ENCODE measurements at regions not wholly inside any gene's neighbourhood (a gene's known extent, or its start where the extent isn't known, plus 50 kb on each side); places are given as distances from the start of the nearest gene placed in this dataset.

DNA sequence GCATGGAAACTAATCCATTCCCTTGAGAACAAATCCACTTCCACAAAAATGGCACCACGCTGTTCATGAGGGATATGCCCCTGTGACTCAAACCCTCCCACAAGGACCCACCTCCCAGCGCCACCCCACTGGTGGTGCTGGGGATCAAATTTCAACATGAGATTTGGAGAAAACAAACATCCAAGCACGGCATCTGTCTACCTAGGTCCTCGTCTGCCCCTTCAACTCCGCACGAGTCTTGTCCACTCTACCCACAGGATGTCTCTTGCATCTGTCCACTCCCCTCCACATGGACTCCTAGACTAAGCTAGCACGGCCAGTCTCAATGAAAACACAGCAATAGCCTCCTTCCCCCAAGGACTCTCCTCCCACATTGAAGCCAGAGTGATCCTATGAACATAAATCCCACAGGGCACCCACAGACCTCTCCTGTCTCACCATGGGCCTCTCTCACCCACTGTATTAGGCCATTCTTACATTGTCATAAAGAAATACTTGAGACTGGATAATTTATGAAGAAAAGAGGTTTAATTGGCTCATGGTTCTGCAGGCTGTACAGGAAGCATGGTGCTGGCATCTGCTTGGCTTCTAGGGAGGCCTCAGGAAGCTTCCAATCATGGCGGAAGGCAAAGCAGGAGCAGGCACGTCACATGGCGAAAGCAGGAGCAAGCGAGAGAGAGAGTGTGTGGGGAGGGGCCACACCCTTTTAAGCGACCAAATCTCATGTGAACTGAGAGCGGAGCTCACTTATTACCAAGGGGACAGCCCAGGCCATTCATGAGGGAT lies 101.4 kb downstream of the TOMM20 start:
- intact Hi-C loops (cut with micrococcal nuclease), result no loop called here

DNA sequence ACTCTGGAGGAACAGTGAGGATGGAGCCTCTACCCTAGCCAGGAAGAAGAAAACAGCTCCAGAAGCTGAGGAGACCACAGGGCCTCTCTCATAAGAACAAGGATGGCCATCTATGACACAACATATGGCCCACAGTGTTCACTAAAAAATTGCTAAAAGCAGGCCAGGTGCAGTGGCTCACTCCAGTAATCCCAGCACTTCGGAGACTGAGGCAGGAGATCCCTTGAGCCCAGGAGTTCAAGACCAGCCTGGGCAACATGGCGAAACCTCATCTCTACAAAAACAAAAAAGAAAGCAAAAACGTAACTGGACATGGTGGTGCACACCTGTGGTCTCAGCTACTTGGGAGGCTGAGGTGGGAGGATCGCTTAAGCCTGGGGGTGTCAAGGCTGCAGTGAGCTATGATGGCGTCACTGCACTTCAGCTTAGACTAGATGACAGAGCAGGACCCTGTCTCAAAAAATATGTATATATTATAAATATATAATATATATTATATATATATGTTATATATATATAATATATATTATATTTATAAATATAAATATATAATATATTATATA lies 103.1 kb downstream of the TOMM20 start:
- intact Hi-C loops (cut with micrococcal nuclease), result no loop called here

DNA sequence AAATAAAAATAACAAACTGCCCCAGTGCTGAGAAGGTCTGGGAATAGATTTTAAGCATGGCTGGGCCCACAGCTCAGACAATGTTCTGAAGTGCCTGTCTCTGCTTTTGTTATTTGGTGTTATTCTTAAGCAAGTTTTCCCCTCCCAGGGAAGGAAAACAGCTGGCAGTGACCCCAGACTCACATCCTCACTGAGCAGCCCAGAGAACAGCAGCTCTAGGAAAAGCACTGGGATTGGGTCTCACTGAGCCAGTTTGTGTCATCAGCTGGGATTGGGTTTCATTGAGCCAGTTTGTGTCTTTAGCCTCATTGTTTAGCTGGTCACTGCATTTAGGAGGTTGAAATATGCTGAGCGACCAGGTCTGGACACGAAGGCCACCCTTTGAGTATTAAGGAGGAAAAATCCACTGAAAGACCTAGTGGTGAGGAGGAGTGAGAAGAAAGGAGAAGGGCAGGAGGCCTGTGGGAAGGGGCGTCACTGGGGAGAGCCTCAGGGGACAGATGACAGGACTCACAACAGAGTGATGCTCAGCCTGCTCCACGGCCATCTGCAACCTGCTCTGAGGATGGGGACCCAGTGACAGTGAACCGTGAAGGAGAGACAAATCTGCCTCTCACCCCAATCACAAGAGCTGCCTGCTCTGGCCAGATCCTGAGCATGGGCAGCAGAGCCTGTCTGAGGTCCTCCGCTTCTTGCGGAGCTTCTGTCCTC lies 103.8 kb downstream of the TOMM20 start:
- intact Hi-C loops (cut with micrococcal nuclease), result no loop called here

DNA sequence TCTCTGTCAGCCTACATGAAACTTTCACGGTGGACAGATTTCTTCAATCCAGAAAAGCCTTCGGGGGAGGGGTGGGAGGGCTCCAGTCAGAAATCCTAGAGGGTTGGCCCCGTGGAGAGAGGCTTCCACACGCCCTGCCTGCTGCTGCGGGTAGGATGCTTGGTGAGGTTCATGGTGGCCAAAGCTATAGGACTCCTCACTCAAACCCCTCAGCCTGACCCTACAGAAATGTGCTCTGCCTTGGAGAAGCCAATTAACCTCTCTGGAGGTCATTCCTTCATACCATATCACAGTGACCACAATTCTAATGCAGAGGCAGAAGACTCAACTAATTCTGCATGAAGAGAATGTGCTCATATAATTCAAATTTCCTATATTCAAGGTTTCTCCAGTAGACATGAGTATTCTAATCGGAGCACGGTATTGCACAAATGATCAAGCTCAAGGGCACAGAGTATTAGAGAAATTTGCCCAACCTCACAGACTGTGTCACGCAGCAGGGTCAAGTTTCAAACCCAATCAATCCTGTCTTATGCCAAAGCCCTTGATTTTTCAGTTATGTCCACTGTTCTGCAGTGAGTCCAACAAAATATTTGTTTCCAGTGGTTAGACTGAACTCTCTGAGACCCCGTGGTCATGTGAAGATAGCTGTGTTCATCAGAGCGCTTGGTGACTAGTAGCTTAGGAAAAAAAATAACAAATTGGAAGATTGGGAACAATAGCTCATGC lies 104.8 kb downstream of the TOMM20 start:
- intact Hi-C loops (cut with micrococcal nuclease), result no loop called here

DNA sequence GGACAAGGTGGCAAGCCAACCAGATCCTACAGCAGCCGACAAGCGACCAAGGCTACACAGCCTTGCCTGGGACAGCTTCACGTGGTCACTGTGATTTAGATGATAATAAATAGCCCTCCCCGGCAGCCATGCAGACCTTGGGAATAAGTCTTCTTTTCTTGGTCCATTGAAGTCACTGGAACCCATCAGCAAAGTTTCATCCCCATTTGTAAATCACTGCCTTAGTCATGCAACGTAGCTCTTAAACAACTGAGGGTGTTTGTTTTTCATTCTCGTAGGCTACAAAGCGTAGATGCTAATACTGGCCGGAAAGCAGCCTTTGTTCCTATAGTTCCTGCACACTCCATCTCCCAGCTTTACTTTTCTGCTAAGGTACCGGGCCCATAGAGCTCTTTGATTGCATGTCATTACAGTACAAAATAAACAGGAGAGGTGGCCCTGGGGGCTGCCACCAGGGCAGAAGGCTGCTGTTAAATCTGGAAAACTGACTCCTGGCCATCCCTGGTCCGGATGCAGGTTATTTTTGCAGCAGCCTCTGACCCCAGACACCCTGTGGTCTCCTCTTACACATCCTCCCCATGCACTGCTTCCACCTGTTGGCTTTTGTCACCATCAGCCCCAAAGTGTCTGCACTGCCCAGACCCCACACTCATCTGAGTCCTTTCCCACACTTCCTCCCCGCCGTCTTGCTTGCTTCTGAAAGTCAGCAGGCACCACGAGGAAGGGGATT lies 105.5 kb downstream of the TOMM20 start:
- intact Hi-C loops (cut with micrococcal nuclease), result no loop called here

DNA sequence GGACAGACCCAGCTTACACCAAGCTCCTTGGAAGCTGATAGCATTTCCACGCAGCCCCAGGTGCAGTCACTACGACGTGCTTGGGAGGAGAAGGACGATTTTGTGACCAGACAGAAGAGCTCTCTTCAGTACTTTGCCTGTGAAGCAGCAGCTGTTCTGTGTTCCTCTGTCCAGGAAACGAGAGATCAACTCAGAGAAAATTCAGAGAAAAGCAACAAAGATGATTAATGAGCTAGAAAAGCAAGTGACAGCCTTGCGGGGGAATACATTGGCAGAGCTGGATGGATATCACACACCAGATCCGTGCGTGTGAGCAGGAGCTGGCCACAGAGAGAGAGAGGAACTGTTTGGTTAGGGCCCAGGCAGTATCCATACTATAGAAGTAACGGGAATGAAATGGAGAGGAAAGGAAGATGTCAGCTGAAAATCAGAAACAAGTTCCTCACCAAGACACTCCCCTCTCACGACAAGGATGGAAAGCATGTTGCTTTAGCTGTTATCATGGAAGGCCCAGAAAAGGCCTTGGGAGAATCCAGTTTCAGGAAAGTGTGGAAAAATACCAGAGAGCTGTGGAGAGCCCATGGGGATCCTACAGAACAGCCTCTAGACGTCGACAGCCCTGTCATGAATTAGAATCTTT lies 106.2 kb downstream of the TOMM20 start:
- intact Hi-C loops (cut with micrococcal nuclease), result no loop called here

DNA sequence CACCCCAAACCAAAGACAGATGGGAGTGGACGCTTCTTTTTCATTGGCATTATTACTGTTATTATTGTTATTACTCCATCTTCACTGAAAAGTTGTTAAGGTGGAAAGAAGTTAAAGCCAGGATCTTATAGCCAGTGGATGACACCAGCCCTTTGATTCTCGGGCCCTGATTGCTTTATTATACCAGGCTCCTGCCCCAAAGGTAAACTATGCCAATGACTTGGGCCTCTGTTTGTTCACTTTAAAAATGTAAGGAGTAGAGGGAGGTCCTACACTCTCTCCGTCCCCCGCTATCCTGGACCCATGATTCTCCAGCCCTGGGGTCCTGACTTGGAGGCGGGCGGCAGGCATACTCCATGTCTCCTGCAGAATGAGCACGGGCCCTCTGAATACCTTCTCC lies 106.8 kb downstream of the TOMM20 start:
- intact Hi-C loops (cut with micrococcal nuclease), result no loop called here

DNA sequence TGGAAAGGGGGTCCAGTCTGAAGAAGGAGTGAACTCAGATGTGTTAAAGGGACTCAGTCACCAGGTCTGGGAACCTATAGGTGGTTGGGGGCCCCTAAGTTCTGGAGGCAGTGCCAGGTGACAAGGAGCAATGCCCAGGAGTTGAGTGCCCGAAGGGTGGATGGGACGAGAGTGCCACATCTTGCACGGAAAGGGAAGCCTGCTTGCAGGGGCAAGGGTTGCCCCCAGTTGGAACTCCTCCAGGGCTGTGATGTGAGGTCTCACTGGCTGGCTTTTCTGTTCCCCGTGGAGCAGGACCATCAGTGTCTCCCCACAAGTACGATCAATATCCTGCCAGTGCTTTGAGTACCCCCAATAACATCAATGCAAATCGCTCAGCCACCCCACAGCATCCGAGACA lies 107.3 kb downstream of the TOMM20 start:
- intact Hi-C loops (cut with micrococcal nuclease), result no loop called here

DNA sequence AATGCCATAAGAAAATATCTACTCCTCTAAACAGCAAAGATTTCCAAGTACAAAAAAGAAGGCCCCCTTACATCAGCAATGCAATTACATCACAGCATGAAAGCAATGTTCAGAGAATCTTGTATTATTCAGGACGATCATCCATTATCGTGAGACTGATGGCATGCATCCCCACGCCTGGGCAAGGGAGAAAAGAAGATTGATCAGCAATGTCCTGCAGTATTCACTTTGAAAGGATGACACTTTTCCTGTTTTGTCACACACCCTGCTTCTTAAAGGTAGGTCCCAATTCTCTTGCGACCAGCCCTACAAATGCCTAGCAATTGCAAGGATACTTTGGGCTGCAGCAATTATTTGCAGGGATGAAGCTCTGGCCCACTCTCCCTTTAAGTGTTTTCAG lies 108.7 kb downstream of the TOMM20 start:
- intact Hi-C loops (cut with micrococcal nuclease), result loop anchor here (10.0 kb wide), 1 partner anchor 845 kb away; the partner anchor contains the start of gene LYST

DNA sequence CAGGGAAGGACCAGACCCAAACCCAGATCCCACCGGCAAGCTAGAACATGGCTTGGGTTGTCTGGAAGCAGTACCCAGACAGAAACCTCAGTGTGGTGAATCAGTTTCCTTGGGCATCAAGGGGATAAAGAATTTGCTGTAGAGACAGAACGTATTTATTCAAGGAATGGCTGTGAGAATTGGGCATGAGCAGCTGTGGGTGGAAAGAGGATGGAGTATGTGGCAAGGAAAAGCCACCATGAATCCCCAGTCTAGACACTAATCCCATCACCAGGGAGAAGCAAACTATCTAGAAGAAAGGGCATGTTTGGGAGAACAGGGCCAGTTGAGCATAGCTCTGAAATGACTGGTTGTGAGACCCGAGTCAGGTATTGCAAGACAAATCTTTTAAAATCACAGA lies 109.2 kb downstream of the TOMM20 start:
- intact Hi-C loops (cut with micrococcal nuclease), result loop anchor here (10.0 kb wide), 1 partner anchor 845 kb away; the partner anchor contains the start of gene LYST

DNA sequence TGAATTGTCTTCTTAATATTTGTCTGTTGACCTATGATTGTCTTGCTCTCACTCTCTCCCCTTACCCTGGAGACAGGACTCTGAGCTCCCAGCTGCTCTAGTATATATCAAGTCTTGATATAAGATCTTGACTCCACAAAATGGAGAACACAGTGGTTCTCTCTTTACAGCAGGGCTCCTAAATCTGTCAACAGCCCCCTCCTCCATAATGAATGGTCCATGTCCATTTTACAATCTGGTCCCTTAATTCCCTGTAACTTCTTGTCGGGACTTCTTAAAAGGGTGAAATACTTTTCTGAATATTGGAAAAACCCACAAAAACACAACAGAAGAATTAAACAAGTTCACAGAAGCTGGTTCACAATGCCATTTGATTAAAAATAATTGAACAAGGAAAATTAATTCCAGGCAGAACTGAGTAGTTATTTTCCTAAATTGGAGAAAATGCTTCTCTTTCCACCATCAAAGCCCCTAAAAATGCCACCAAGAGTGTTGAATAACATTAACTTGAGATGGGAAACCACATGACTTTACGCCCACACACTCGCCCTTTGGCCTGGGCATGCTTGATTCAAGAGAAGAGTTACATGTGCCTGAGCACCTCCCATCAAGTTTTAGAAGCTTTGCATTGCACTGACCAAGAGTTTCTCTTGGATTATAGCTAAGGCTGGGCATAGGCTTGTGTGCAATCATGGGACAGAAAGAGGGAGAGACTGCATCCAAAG lies 109.8 kb downstream of the TOMM20 start:
- intact Hi-C loops (cut with micrococcal nuclease), result loop anchor here (10.0 kb wide), 1 partner anchor 846 kb away; the partner anchor contains the start of gene LYST

DNA sequence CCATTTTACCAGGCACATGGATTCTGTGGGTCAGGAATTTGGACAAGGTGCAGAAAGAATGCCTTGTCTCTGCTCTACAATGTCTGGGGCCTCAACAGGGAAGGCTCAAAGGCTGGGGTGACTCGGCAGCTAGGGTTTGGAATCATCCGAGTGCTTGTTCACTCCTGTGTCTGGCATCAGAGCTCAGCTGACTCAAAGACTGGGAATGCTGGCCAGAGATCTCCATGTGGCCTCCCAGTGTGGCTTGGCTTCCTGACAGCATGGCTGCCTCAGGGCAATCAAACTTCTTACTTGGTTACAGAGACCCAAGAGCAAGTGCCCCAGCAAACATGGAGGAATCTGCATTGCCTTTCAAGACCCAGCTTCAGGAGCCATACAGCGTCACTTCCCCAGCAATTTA lies 110.5 kb downstream of the TOMM20 start:
- intact Hi-C loops (cut with micrococcal nuclease), result loop anchor here (10.0 kb wide), 1 partner anchor 847 kb away; the partner anchor contains the start of gene LYST

DNA sequence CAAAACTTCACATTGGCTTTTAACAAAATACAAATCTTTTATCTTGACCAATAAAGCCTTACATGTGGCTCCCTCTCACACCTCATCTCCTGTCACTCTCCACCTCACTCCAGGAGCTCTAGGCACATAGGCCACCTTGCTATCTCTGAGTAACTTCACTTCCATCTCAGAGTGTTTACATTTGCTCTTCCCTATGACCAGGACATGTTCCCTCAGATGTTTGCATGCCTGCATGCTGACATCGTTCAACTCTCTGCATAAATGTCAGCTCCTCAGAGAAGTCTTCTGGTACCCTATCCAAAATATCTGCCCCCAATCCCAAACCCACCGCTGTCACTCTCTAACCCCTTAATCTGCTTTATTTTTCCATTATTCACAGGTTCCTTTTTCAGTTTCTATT lies 110.9 kb downstream of the TOMM20 start:
- intact Hi-C loops (cut with micrococcal nuclease), result loop anchor here (10.0 kb wide), 1 partner anchor 847 kb away; the partner anchor contains the start of gene LYST

DNA sequence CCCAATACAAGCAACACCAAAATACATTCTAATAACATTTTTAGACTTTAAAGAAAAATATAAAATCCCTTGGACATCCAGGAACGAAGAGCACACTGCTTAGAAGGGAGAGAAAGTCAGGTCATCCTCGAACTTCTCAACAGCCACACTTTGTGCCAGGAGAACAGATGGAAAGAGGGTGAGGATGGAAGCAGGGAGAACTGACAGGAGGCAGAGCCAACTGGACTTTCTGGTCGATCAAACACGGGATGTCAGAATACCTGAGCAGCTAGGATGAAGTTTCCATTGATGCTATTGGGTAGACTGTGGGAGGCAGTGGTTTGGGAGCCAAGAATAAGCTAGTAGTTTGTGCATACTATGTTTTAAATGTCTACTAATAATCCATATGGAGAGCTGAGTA lies 111.4 kb downstream of the TOMM20 start:
- intact Hi-C loops (cut with micrococcal nuclease), result loop anchor here (10.0 kb wide), 1 partner anchor 848 kb away; the partner anchor contains the start of gene LYST

DNA sequence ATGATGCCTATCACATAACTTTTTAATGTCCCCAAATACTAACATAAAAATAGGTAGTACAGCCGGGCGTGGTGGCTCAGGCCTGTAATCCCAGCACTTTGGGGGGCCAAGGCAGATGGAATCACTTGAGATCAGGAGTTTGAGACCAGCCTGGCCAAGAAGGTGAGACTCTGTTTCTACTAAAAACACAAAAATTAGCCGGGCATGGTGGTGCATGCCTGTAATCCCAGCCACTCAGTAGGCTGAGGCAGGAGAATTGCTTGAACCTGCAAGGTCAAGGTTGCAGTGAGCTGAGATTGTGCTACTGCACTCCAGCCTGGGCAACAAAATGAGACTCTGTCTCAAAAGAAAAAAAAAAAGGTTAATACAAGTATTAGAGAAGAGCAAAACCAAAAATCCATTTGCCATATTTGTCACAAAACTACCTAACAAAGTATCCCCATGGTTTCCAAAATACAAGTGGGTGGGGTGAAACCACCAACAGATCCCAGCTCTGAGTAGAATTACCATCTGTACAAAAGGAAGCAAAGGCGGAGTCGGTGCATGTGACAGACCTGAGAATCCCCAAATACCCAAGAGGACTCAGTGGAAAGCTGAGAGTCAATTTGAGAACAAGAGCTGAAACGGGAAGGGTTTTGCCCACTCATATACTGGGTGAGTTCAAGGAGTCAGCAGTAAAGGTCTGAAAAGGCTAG lies 113.2 kb downstream of the TOMM20 start:
- intact Hi-C loops (cut with micrococcal nuclease), result loop anchor here (10.0 kb wide), 1 partner anchor 849 kb away; the partner anchor contains the start of gene LYST

DNA sequence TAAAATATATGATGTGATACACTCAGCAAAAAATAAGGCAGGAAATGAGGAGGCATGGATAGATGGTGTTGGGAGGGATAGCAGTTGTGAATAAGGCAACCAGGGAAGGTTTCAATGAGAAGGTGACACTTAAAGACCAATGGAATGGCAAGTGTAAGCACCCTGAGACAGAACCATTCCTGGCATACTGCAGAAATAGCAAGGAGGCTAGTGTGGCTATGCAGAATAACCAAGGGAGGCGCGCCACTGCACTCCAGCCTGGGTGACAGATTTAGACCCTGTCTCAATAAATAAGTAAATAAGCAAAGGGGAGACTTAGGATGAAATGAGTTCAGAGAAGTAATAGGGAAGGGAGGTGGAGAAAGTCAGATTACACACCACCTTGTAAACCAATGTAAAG lies 113.9 kb downstream of the TOMM20 start:
- intact Hi-C loops (cut with micrococcal nuclease), result loop anchor here (5.0 to 10.0 kb wide), 2 partner anchors 628 to 850 kb away; partner anchors contain the start of gene LYST

DNA sequence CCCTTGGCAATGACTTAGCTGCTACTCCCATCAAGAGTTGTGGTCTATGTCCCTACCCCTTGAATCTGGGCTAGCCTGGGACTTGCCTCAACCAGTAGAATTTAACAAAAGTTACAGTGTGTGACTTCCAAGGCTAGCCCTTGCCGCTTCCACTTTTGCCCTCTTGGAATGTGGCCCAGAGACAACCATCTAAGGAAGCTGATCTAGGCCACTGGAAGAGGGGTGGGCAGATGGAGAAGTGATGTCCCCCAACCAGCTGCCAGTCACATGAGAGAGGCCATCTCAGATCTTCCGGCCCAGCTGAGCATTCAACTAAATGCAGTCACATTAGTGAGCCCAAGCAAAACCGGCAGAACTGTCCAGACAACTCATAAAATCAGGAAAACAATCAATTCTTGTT lies 115.1 kb downstream of the TOMM20 start:
- intact Hi-C loops (cut with micrococcal nuclease), result loop anchor here (2.0 to 10.0 kb wide), 5 partner anchors 491 to 851 kb away; partner anchors contain the start of genes B3GALNT2, COA6 and LYST

DNA sequence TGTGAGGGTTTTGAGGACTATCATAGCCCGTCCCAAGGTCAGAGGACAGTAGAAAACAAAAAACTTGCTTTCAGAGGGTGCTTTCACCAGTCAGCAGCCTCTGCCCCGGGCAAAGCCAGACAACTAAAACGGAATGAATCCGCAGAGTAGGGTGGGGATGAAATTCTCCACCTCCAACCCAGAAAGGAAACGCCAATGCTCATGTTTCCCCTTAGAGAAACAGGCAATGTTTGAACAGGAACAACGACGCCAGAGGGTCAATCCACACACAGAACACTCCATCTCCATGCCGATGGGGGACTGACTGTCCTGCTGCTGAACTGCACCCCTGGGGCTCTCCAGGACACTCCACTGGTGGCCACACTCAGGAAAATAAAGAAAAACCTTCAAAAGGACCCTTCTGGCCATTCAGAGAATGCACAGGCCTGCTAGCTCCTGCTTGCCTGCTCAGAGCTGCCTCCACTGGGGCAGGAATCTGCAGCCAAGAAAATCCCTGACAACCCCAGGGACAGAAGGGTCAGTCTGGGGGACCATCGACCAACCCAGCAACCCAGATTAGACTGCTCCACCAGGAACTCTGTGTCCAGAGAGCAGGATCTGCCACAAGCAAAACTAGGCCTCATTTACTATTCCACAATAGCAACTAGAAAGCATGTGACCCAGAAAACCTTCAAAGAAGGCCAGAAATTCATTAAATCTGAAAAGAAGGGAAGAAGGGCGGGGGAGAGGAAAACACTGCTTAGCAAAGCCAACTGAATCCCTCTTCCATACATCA lies 116.0 kb downstream of the TOMM20 start:
- intact Hi-C loops (cut with micrococcal nuclease), result loop anchor here (1.0 to 10.0 kb wide), 9 partner anchors 36 to 852 kb away; partner anchors contain the start of genes ARID4B, B3GALNT2, COA6 and GGPS1

All from T-helper 1 cell treated with Interleukin-12 subunit alpha and Interleukin-12 subunit beta and Interleukin-4 antibody, amounts not matched to agents 30 ng/mL and 1 ng/mL, for 36 hours (primary cell).